ENCODE measurements at regions not wholly inside any gene's neighbourhood (a gene's known extent, or its start where the extent isn't known, plus 50 kb on each side); places are given as distances from the start of the nearest gene placed in this dataset.
A peak's percentile ranks its signal among the peaks of the same experiment; 100 is the strongest.

DNA sequence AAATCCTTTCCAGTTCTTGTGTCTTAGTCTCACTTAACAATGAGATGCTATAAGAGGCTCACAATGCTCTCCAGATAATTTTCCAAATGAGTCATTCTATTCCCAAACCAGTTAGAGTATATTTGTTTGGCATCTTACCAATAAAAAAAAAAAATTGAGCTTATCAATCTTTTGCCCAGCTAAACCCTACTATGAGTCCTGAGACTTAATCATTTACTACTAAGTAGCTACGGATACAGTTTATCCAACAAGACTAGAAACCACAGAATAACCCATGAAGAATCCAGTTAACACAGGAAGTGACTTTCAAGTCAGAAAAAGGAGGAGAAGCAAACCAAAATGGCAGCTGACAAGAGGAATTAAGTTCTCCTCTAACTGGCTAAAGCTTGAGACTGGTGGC, 330.3 kb upstream of the XYLT1 start:
- no peak for DNase-seq (ENCODE audit: low read depth)

DNA sequence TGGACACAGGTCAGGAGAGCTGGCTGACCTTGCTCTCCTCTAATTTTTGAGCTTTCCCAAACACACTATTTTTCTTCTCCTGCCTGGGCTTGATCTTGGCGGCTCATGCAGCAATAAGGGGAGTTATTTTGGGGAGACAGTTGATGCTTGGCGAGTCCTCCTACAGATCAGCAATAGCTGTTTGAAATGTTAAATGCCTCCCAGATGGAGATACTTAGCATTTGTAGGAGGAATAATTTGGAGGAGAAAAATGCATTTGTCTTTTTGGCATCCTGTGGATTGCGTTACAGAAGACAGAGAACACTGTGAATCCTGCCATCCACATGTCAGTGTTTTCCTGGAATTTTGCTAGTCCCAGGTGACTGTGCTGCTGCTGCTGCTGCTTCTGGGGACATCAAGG, 328.0 kb upstream of the XYLT1 start:
- no peak for DNase-seq (ENCODE audit: low read depth)

DNA sequence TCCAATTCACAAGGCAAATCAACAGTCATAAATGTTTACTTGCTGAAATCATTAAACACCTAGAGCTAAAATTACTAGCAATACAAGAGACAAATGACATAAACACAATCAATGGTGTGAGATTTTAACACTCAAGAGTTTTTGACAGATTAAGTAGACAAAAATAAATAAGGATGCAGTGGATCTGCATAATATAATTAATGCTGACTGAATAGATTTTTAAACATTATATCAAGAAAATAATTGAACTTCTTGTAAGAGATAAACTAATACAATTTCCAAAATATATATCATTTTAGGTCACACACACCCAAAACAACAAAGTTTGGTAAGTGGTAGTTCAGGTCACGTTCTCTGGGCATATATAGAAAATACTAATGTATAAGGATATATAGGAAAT, 322.6 kb upstream of the XYLT1 start:
- DNase-seq (ENCODE audit: low read depth), result no peak

DNA sequence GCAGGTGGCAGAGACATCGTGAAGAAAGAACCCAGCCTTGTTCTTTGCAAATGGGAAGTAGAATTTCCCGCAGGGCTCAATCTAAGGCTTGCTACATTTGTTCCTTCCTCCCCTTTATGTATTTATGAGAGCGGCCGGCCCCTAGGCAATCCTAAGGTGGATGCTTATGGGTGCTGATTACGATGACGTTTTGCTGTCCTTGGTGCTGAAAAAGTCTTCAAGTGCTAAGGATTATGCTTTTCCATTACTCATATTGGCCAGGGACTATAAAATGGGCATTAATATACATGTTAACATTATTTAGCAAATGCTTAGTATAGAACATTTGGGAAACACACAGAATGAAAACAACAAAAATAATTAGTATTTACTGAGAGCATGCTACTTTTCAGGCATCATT, 313.3 kb upstream of the XYLT1 start:
- DNase-seq (ENCODE audit: low read depth), result no peak

DNA sequence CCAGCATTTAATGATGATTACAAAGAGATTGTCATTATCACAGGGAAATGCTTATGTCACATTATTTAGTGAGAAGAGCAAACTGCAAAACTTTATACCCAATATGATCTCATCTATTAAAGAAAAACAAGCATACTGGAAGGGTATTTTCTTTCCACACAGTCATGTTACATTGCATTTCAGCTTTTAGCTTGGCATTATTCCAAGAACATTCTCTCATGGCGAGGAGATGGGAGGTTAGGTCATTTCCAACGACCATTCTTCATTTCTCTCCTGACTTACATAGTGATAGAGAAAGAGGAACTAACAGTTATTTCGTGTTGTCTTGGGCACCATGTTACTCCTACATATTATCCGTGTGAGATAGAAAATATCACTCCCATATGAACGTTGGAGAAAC, 309.4 kb upstream of the XYLT1 start:
- no peak for DNase-seq (ENCODE audit: low read depth)

DNA sequence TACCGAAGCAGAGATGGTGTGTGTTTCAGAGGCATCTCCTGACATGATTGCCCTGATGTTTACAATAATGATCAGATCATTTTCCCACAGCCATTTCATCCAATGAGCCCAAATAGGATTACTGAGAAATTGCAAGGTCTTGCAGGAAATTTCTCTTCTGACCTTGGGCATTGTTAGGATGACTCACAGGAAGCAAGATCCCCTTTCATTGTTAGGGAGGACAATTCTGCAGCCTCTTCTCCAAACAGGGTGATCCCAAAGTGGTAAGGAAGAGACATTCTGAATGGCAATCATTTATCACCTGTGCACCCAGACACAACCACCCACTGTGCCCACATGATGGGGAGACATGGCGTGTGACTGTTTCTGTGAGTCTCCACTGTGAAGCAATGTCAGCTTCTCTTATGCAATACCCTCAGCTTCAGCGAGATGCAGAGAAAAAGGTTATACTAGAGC, 306.7 kb upstream of the XYLT1 start:
- no peak for DNase-seq (ENCODE audit: low read depth)

DNA sequence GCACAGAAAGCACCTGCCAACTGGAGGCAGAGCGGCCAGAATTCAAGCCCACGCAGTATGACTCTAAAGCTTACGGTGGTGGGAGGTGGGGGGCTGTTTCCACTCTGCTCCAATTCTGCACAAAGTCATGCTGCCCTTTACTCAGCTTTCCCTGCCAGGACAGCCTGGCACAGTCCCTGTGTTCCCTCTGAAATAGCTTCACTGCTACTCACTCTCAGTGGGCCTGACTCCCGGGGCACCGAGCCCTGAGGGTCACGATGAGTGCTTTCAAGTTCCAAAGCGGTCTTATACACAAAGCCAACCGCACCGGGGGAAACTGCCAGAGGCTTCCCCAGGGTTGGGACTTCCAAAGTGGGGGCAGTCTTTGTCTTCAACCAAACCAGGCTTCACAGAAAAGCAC, 306.1 kb upstream of the XYLT1 start:
- no peak for DNase-seq (ENCODE audit: low read depth)

DNA sequence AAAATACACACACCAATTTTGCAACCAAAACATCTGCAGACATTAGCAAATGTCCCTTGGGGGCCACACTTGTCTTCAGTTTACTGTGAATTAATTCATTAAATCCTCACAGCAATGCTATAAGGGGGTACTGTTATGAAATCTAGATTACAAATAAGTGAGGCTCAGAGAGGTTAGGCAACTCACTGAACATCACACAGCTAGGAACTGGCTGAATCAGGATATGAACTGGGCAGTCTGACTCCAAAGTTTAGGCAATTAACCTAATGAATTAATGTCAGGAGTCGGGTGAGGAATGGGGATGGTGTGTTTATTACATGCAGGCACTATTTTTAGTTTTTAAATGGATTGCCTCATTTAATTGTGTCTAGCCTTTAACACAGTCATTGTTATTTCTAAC, 305.7 kb upstream of the XYLT1 start:
- DNase-seq (ENCODE audit: low read depth), result no peak

DNA sequence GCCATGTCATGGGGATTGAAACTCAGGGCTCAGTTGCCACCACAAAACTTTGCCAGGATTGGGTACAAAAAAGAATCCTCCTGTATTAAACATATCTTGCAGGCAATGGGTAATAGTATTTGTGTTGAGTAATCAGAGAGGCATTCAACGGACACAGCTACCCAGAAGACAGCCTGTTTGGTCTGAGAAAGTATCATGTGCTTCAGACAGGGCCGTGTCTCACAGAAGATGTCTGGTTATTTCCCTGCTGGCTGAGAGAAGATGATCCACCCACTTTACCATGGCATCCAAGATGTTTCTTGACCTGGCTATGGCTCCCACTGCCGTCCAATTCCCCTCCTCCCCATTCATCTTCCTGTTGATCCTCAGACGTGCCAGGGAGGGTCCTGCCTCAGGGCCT, 304.3 kb upstream of the XYLT1 start:
- no peak for DNase-seq (ENCODE audit: low read depth)

DNA sequence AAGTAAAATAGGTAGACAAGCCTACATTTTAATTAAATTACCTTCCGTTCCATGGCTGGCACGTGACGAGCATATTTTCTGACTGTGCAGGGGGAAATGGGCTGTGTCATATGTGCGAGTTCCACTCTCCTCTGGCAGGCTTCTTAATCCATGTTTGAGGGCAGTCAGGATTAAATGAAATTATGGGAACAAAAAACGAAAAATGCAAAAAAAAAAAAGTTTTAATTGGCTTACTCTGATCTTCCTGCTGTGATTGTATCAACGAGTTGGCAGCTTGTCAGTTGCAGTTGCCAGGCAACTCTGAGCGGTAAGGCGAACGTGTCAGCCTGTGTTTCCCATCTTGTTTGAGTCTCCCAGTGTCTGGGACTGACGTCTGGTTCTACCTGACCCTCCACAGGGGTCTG, 302.9 kb upstream of the XYLT1 start:
- no peak for DNase-seq (ENCODE audit: low read depth)

DNA sequence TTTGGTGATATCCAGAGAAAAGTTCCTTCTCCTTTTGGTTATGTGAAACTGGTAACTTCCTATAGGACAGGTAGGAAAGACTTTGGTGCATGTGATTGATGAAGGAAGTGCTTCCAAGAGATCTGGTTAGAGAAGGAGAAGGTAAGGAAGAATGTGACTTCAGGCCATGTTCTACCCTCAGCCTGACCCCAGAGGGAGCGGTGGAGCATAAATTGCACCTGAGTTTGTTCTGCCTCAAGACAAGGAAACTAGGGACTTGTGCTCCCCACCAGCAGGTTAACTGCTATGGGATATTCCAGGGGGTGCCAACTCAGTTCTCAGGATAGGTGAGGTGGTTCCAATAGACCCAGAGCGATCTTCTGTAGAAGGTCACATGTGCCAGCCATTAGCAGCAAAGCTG, 299.3 kb upstream of the XYLT1 start:
- no peak for DNase-seq (ENCODE audit: low read depth)

DNA sequence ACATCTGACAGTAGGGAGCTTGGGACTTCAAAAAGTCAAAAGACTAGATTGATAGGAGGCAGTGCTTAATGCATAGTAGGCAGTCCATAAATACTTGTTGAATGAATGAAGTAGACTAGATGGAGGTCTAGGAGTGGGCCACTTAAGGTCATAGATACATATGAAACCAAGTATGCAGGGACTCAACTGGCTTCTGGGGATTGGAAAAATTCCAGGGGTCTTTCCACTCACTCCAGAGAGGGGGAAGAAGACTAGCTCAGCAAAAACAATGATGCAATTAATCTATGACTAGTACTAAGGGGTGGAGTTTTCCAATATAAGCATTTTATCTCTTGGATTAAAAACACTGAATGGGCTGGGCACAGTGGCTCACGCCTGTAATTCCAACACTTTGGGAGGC, 298.3 kb upstream of the XYLT1 start:
- DNase-seq (ENCODE audit: low read depth), result no peak

DNA sequence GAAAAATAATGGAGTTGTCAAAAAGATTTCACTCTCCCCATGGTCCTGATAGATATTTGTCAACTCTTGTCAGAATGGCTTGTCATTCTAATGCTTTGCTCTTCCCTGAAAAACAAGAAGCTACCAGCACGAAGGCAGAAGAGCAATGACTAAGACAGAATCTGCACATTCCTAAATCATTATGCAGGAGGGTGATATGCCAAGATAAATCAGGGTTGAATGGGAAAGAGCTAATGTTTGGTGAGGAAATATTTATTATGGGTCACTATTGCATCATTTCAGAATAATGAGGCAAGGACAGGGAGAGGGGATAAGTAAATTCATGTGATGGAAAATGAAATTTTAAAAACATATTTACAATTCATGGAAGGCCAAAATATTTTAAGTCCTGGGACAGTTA, 297.5 kb upstream of the XYLT1 start:
- peak; percentile 34 for DNase-seq (ENCODE audit: low read depth)

DNA sequence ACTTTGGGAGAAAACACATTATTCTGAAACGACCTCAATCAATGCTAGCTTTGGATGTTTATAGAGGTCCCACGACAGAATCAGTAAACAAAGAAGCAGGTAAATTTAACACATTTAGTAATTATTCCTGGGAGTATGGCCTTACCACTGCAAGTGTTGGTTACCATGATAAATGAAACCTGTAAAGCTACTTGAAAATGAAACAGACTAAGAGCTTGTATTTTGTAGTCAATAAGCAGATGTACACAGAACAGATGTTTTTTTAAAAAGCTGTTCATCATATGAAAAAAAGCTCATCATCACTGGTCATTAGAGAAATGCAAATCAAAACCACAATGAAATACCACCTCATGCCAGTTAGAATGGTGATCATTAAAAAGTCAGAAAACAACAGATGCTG, 295.3 kb upstream of the XYLT1 start:
- no peak for DNase-seq (ENCODE audit: low read depth)

DNA sequence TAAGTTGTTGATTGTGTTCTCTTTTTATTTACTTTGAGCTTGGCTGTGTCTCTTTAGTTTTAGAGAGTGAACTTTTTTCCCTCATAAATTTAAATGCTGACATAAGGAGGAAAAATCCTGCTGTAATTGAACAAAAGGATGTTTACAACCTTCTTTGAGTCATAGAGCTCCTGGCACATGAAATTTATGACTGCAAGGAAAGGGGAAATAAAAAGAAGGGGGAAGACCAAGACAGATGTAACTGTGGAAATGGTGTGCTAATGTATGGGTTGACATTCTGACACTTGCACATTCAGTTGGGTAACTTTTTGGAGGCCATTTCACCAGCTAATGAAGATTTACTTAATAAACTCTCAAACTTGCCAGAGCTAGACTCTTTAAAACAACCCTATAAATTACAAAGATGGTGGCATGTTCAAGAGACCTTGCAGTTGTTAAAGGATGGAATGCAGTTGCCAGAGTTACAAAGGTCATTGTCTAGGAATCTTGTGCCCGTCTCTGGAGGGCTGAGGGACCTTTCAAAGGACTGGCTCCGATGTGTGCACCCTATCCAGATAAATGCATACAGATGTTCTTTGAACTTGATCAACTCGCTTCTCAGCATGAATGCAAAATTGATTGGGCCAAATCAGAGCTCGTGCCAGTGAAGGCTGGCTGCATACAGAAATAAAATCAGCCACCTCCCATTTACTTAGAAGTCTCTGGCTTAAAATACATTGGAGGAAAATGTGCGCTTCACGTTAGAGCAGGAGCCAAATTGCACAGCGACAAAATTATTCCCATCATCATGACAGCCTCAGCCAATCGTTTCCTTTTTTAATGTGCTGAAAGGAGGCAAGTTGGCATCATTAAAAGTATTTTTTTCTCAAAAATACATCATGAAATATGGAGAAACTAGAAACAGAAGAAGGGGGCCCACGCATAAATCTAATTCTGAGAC, 289.0 kb upstream of the XYLT1 start:
- no peak for DNase-seq (ENCODE audit: low read depth)

DNA sequence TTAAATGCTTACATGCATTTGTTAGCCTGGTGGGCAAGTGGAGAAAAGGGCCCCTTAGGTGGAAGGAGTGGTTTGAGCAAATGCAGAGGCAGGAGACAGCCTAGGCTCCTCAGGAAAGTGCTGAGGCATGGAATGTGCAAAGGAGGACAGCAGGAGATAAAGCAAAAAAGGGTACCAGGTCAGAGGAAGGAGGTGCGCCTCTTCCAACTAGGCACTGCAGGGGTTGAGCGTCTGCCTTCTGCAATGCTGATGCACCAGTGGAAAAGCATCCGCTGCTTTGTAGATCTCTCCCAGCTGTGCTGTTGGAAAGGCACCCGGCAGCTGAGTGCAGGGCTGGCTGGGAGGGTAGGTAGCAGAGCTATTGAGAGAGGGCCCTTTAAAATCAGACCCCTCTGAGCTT, 287.0 kb upstream of the XYLT1 start:
- DNase-seq (ENCODE audit: low read depth), result no peak

DNA sequence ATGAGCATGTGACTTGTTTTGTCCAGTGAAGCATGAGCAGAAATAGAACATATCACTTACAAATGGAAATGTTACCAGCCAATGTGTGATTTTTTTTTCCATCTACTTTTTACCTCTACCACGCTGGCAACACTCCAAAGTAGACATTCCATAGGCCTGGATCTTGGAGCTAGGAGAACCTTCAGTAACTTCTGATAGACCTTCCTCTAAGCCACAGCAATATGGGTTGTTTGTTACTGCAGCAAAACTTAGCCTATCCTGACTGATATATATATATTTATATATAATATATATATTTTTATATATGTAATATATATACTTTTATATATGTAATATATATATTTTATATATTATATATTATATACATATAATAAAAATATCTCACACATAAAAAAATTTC, 284.4 kb upstream of the XYLT1 start:
- no peak for DNase-seq (ENCODE audit: low read depth)

DNA sequence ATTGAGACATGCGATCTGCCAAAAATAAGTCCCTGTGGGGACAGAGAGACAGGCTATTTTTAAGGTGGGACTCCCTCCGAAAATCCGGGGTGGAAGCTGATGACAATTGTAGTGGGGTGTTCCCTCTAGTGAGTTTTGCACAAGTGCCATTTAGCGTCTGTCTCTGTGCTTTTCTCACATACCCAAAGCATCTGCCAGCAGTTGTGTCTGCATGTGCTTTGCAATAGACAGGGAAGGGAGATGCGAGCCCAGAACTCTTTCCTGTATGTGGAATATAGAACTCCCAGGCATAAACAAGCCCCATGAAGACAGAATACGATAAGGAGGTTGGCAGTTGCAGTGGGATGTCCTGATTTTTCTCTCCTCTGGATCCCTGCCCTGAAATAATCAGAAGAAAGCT, 282.7 kb upstream of the XYLT1 start:
- DNase-seq (ENCODE audit: low read depth), result no peak

DNA sequence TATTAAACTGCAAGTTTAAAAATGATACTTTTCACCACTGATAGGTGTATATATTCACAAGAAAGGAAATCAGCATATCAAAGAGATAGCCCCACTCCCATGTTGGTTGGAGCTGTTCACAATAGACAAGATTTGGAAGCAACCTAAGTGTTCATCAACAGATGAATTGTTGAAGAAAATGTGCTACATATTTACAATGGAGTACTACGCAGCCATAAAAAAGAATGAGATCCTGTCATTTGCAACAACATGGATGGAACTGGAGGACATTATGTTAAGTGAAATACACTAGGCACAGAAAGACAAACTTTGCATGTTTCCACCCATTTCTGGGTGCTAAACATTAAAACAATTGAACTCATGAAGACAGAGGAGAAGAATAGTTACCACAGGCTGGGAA, 278.9 kb upstream of the XYLT1 start:
- DNase-seq (ENCODE audit: low read depth), result no peak

DNA sequence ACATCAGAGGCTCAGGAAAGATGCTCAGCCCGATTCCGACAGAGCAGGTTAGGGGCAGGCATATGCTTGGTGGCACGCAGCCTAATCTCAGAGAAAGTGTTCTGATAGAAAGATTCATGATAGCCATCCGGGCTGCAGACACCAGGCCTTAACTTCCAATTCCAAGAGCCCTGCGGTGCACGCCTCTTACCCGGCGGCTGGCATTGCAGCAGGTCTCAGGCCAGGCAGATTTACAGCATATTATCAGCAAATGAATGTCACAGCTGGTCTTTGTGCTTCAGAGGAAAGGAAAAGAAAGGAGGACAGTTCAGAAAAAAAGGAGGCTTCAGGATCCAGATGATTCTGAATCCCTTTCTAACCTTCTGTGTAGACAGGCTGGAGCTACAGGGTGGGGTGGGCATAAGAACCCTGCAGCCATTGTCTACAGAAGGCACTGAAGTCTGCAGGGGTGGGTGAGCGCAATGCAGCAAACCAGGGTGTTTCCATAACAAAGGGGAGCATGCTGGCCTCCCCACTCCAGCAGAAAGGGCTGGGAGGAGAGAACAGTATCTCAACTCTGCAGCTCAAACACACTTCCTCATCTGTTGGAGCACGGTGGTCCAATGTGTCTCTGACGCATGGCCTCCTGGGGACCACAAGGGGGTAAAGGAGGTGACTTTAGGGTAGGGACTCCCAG, 277.4 kb upstream of the XYLT1 start:
- no peak for DNase-seq (ENCODE audit: low read depth)

DNA sequence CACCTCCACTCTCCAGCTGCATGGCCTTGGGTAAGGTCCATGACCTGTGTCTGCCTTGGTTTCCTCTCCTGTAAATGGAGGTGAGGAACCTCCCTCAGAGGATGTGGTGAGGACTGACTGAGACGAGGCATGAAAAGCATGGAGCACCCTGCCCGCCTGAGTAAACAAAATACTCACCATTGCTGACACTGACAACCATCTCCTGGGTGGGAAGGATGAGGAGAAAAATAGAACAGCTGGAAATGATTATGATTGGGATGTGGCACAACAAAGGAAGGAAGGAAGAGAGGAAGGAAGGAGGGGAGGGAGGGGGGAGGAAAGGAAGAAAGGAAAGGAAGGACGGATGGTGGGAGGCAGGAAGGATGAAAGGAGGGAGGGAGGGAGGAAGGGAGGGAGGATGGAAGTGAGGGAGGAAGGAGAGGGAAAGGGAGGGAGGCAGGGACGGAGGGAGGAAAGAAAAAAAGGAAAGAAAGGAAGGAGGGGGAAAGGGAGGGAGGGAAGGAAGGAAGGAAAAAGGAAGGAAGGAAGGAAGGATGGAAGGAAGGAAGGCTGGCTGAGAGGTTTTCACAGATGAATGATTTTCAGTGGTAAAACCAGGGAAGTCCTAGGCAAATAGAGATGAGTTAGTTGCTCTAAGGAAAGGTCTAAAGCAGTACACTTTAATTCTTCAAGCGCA, 276.5 kb upstream of the XYLT1 start:
- DNase-seq (ENCODE audit: low read depth), result no peak

DNA sequence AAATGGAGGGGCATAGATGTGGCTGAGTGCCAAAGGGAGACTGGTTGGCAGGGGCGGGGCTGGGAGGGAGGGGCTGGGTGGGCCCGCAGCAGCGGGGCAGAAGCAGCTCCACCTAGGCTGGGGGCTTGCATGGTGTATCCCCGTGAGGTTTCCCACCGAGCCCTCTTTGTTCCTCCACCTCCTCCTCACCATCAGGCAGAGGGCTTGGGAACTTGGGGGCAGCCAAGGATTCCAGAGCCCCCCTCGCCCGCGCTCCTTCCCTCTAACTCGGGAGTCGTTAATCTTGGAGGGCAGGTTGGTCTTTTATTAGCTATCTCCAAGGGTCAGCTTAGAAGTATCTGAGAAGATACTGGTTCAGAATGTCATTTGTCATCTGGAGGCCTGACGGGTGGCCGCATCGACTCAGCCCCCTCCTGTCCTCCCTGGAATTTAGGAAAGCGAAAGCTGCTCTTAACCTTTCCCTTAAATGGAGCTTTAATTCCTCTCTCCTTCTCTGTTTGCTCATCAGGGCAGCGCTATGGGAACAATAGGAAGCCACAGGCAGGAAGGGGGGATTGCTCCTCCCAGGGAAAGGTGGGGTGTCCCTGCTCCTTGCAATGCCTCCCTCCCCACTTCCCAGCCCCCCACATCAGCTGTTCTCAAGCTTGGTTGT, 274.3 kb upstream of the XYLT1 start:
- DNase-seq (ENCODE audit: low read depth), result no peak

DNA sequence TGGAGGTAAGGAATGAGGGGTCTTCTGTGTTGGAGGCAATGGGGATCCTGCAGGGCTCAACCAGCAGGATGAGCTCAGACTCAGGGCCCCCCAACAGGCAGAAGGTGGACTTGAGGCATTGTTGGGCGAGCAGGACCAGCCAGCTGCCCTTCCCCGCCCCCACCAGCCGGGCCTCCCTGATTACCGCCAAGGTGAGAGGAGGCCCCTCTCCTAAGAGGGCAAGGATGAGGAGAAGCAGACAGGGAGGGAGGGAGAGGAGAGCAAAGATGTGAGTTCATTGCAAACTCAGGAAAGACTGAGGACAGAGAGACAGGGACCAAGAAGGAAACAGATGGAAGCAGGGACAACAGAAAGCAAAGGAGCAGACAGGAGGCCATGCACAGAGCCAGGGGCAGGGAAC, 272.8 kb upstream of the XYLT1 start:
- no peak for DNase-seq (ENCODE audit: low read depth)
